ENCODE measurements at regions not wholly inside any gene's neighbourhood (a gene's known extent, or its start where the extent isn't known, plus 50 kb on each side); places are given as distances from the start of the nearest gene placed in this dataset.

- ChIA-PET CTCF (no interaction called here), POLR2A (no interaction called here)
- no peak for TF ChIP-seq ELF4 (IDR thresholded peaks at IDR 0.05)
- TF ChIP-seq NFRKB (IDR thresholded peaks at IDR 0.05), result no peak
- TF ChIP-seq CTBP1 (IDR thresholded peaks at IDR 0.05; ENCODE audit: borderline replicate concordance), result no peak
- no peak for TF ChIP-seq HDGF (IDR thresholded peaks at IDR 0.05; ENCODE audit: borderline replicate concordance)
- DNase-seq (ENCODE audit: extremely low spot score), result no peak
Observed at GRCh38 chr16:13390093-13390985, 488.9 kb downstream of the SHISA9 start.

DNA sequence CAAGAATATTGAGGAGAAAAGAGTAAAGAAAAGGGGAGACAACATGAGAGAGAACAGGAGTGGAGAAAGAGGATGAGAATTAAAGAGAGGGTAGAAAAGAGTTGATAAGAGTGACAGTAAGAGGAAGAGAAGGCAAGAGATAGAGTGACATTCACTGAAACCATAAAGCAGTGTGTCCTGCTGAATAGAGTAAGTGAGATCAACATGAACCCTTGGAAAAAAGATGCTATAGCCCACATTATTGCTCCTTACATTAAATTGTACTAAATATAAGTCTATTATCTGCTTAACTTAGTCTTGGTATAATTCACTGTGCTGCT lies 489.5 kb downstream of the SHISA9 start:
- ChIA-PET CTCF (no interaction called here), POLR2A (no interaction called here)
- TF ChIP-seq SP1 (IDR thresholded peaks at IDR 0.05) (no peak), FOXK2 (IDR thresholded peaks at IDR 0.05) (no peak), L3MBTL2 (conservative IDR thresholded peaks at IDR 0.05) (no peak), NFRKB (IDR thresholded peaks at IDR 0.05) (no peak), TARDBP (IDR thresholded peaks at IDR 0.05) (no peak), ZNF384 (IDR thresholded peaks at IDR 0.05) (no peak), ELF4 (IDR thresholded peaks at IDR 0.05) (no peak)
- TF ChIP-seq, protein P1, sequence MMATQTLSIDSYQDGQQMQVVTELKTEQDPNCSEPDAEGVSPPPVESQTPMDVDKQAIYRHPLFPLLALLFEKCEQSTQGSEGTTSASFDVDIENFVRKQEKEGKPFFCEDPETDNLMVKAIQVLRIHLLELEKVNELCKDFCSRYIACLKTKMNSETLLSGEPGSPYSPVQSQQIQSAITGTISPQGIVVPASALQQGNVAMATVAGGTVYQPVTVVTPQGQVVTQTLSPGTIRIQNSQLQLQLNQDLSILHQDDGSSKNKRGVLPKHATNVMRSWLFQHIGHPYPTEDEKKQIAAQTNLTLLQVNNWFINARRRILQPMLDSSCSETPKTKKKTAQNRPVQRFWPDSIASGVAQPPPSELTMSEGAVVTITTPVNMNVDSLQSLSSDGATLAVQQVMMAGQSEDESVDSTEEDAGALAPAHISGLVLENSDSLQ (IDR thresholded peaks at IDR 0.05), result no peak
- DNase-seq (ENCODE audit: extremely low spot score), result no peak

DNA sequence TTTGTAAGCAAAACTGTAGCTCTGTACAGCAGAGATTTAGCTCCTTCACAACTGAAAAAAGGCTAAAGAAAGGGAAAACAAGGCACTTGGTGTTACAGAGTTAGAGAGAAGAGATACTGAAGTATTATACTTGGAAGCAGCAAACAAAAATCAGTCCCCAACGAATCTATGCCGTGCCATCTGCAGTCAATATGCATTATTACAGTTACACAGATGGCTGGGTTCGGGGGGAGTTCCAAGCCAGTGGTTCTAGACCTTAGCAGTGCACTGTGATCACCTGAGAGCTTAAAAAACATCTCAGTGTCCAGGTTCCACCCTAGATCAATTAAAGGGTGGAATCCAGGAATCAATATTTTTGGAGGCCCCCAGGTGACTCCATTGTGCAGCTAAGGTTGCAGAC lies 489.9 kb downstream of the SHISA9 start:
- POLR2A ChIA-PET, result no interaction called here
- DNase-seq (ENCODE audit: extremely low spot score), result no peak
- CTCF ChIA-PET, result no interaction called here
- TF ChIP-seq NFRKB (IDR thresholded peaks at IDR 0.05) (no peak), ZNF384 (IDR thresholded peaks at IDR 0.05) (no peak), ARNT (IDR thresholded peaks at IDR 0.05) (no peak), HDGF (IDR thresholded peaks at IDR 0.05; ENCODE audit: borderline replicate concordance) (no peak), LEF1 (IDR thresholded peaks at IDR 0.05; ENCODE audit: borderline replicate concordance) (no peak), FOXK2 (IDR thresholded peaks at IDR 0.05) (no peak), TARDBP (IDR thresholded peaks at IDR 0.05) (no peak), FOXA1 (IDR thresholded peaks at IDR 0.05) (no peak), CTBP1 (IDR thresholded peaks at IDR 0.05; ENCODE audit: borderline replicate concordance) (no peak), SUZ12 (IDR thresholded peaks at IDR 0.05) (no peak), L3MBTL2 (conservative IDR thresholded peaks at IDR 0.05) (no peak), ELF4 (IDR thresholded peaks at IDR 0.05) (no peak), BHLHE40 (IDR thresholded peaks at IDR 0.05; ENCODE audit: borderline replicate concordance) (no peak), FOXM1 (IDR thresholded peaks at IDR 0.05; ENCODE audit: borderline replicate concordance) (no peak), SP1 (IDR thresholded peaks at IDR 0.05) (no peak)
- TF ChIP-seq, protein P1 (IDR thresholded peaks at IDR 0.05), result no peak

GRCh38 chr16:13392341-13392740 lies 490.9 kb downstream of the SHISA9 start:
- ChIA-PET CTCF (no interaction called here), POLR2A (no interaction called here)
- TF ChIP-seq ELF4 (IDR thresholded peaks at IDR 0.05) (no peak), NFRKB (IDR thresholded peaks at IDR 0.05) (no peak), HDGF (IDR thresholded peaks at IDR 0.05; ENCODE audit: borderline replicate concordance) (no peak), SUZ12 (IDR thresholded peaks at IDR 0.05) (no peak), TARDBP (IDR thresholded peaks at IDR 0.05) (no peak), FOXM1 (IDR thresholded peaks at IDR 0.05; ENCODE audit: borderline replicate concordance) (no peak), FOXA1 (IDR thresholded peaks at IDR 0.05) (no peak), CTBP1 (IDR thresholded peaks at IDR 0.05; ENCODE audit: borderline replicate concordance) (no peak), L3MBTL2 (conservative IDR thresholded peaks at IDR 0.05) (no peak), BHLHE40 (IDR thresholded peaks at IDR 0.05; ENCODE audit: borderline replicate concordance) (no peak), ZNF384 (IDR thresholded peaks at IDR 0.05) (no peak), ARNT (IDR thresholded peaks at IDR 0.05) (no peak), LEF1 (IDR thresholded peaks at IDR 0.05; ENCODE audit: borderline replicate concordance) (no peak), SP1 (IDR thresholded peaks at IDR 0.05) (no peak)
- TF ChIP-seq, protein P1 (IDR thresholded peaks at IDR 0.05), result no peak
- no peak for DNase-seq (ENCODE audit: extremely low spot score)

DNA sequence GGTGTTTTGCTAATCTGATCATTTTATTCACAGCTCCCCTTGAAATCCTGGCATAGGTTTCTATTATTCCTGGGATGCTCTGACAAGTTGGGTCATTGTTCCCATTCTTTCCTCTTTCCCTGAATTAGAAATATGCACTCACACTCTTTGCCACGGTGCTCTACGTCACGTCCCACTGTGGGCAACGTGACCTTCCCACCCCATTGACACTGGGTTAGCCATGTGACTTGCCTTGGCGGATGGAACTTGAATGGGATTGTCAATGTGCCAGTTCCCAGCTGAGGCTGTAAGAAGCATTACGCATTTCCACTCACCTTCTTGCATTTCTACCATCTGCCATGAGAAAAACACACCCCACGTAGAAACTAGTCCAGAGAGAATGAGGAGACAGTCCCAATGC lies 492.4 kb downstream of the SHISA9 start:
- DNase-seq (ENCODE audit: extremely low spot score), result no peak
- ChIA-PET POLR2A (no interaction called here), CTCF (no interaction called here)
- TF ChIP-seq FOXK2 (IDR thresholded peaks at IDR 0.05) (no peak), FOXA1 (IDR thresholded peaks at IDR 0.05) (no peak), L3MBTL2 (conservative IDR thresholded peaks at IDR 0.05) (no peak), CTBP1 (IDR thresholded peaks at IDR 0.05; ENCODE audit: borderline replicate concordance) (no peak), ELF4 (IDR thresholded peaks at IDR 0.05) (no peak), ARNT (IDR thresholded peaks at IDR 0.05) (no peak), HDGF (IDR thresholded peaks at IDR 0.05; ENCODE audit: borderline replicate concordance) (no peak), SUZ12 (IDR thresholded peaks at IDR 0.05) (no peak), SP1 (IDR thresholded peaks at IDR 0.05) (no peak), FOXM1 (IDR thresholded peaks at IDR 0.05; ENCODE audit: borderline replicate concordance) (no peak), TARDBP (IDR thresholded peaks at IDR 0.05) (no peak), NFRKB (IDR thresholded peaks at IDR 0.05) (no peak)
- TF ChIP-seq, protein P1 (IDR thresholded peaks at IDR 0.05), result no peak

DNA sequence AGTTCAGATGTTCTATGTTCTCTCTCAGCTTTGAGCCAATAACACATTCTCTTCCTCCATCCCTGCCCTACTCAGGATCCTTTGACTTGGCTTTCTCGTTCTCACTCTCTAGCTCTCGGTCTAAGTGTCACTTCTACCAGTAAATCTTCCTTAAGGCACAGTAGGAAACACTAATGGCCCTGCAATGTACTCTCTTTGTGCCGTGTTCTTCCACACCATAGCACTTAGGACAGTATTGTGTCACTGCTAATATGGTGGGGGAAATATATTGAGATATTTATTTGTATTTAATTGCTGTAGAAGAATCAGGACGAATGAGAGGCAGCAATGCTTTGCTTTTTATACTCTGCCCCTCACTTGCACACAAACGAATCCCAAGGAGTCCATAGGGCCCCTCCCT lies 493.1 kb downstream of the SHISA9 start:
- POLR2A ChIA-PET, result no interaction called here
- no peak for DNase-seq (ENCODE audit: extremely low spot score)
- CTCF ChIA-PET, result no interaction called here
- TF ChIP-seq SP1 (IDR thresholded peaks at IDR 0.05) (no peak), FOXM1 (IDR thresholded peaks at IDR 0.05; ENCODE audit: borderline replicate concordance) (no peak), HDGF (IDR thresholded peaks at IDR 0.05; ENCODE audit: borderline replicate concordance) (no peak), ZNF384 (IDR thresholded peaks at IDR 0.05) (no peak), SUZ12 (IDR thresholded peaks at IDR 0.05) (no peak), FOXA1 (IDR thresholded peaks at IDR 0.05) (no peak), CTBP1 (IDR thresholded peaks at IDR 0.05; ENCODE audit: borderline replicate concordance) (no peak), TARDBP (IDR thresholded peaks at IDR 0.05) (no peak), ARNT (IDR thresholded peaks at IDR 0.05) (no peak), BHLHE40 (IDR thresholded peaks at IDR 0.05; ENCODE audit: borderline replicate concordance) (no peak)
- TF ChIP-seq, protein P1 (IDR thresholded peaks at IDR 0.05), result no peak

All from HEK293T (cell line).